Calu3 (cell line): ENCODE measurements at regions not wholly inside any gene's neighbourhood (a gene's known extent, or its start where the extent isn't known, plus 50 kb on each side); places are given as distances from the start of the nearest gene placed in this dataset.
"Not testable (repeated sequence)": the region's sequence is repeated elsewhere in the genome, so short reads cannot be mapped to it uniquely, and the experiment has no call there.

Experiments used
- BruUV-seq: library from RNA; stranded (reverse); fragments of 400-500 nt; replicated peaks from 2 replicates; lab custom pipeline; 2021; lab: Mats Ljungman, UMichigan
- CTCF ChIA-PET: fragments of 300-600 bp; sonication (Branson Sonifier 250); formaldehyde crosslinking; loops from one replicate; lab custom pipeline; 2022; ENCODE audit warnings: antibody characterized with exemption; lab: Charles Lee
- DNase-seq: peaks from one replicate; pipeline ENCODE4 v3.0.0; 2022
- H3K27ac Mint-ChIP-seq: one replicate; pipeline ENCODE4 v1.8.0; 2022; ENCODE audit warnings: mixed read lengths; ENCODE audit not compliant: unreplicated experiment
- H3K27me3 Mint-ChIP-seq: one replicate; pipeline ENCODE4 v1.8.0; 2022; ENCODE audit warnings: mixed read lengths; ENCODE audit not compliant: unreplicated experiment
- H3K36me3 Mint-ChIP-seq: one replicate; pipeline ENCODE4 v1.8.0; 2022; ENCODE audit warnings: mild to moderate bottlenecking, moderate library complexity, mixed read lengths; ENCODE audit not compliant: insufficient read depth, unreplicated experiment
- H3K4me1 Mint-ChIP-seq: one replicate; pipeline ENCODE4 v1.8.0; 2022; ENCODE audit warnings: mild to moderate bottlenecking, low read depth, mixed read lengths; ENCODE audit not compliant: unreplicated experiment
- H3K4me3 Mint-ChIP-seq: one replicate; pipeline ENCODE4 v1.8.0; 2022; ENCODE audit warnings: mild to moderate bottlenecking, low read depth, moderate library complexity, mixed read lengths; ENCODE audit not compliant: unreplicated experiment
- H3K9me3 Mint-ChIP-seq: one replicate; pipeline ENCODE4 v1.8.0; 2022; ENCODE audit warnings: low read depth, mixed read lengths; ENCODE audit not compliant: unreplicated experiment
- intact Hi-C: fragments of 100-400 bp; cut with micrococcal nuclease; formaldehyde crosslinking; loops from one replicate; pipeline ENCODE4 v1.10.0; 2022; ENCODE audit not compliant: unreplicated experiment
- TF ChIP-seq, protein P1 (sequence below): fragments of 200-600 bp; IDR thresholded peaks from one replicate; pipeline ENCODE4 v1.8.0; 2022; ENCODE audit warnings: antibody characterized with exemption; ENCODE audit not compliant: unreplicated experiment

DNA sequence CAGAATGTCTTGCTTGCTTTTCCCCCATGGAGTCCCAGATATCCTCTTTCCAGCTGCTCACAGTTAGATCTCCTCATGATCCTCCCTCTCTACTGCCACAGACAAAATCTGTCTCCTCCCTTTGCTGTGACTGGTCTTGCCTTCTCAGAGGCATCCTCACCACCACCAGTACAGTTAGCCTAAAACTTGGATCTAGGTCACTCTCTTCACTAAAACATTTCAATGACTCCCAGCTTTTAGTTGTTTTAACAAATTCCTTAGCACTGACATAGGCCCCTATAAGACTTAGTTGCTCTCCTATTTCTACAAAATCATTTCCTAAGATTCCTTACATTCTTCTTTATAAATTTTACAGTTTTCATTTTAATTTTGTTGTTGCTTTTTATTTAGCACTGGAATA lies 734.2 kb upstream of the CHAC2 start:
- no peaks in the 10 kb centered on the region for H3K9me3 Mint-ChIP-seq
- intact Hi-C loops: no loop called here
- H3K4me1 Mint-ChIP-seq: peaks cover under 1% of the 10 kb centered on the region
- CTCF ChIA-PET: no interaction called here
- DNase-seq: no peak
- H3K36me3 Mint-ChIP-seq: no peaks in the 10 kb centered on the region
- H3K27ac Mint-ChIP-seq: no peak overlapping the region
- no peak overlapping the region for H3K4me3 Mint-ChIP-seq
- TF ChIP-seq, protein P1, sequence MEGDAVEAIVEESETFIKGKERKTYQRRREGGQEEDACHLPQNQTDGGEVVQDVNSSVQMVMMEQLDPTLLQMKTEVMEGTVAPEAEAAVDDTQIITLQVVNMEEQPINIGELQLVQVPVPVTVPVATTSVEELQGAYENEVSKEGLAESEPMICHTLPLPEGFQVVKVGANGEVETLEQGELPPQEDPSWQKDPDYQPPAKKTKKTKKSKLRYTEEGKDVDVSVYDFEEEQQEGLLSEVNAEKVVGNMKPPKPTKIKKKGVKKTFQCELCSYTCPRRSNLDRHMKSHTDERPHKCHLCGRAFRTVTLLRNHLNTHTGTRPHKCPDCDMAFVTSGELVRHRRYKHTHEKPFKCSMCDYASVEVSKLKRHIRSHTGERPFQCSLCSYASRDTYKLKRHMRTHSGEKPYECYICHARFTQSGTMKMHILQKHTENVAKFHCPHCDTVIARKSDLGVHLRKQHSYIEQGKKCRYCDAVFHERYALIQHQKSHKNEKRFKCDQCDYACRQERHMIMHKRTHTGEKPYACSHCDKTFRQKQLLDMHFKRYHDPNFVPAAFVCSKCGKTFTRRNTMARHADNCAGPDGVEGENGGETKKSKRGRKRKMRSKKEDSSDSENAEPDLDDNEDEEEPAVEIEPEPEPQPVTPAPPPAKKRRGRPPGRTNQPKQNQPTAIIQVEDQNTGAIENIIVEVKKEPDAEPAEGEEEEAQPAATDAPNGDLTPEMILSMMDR: no peak
- BruUV-seq: no TSS peak
- no peaks in the 10 kb centered on the region for H3K27me3 Mint-ChIP-seq

DNA sequence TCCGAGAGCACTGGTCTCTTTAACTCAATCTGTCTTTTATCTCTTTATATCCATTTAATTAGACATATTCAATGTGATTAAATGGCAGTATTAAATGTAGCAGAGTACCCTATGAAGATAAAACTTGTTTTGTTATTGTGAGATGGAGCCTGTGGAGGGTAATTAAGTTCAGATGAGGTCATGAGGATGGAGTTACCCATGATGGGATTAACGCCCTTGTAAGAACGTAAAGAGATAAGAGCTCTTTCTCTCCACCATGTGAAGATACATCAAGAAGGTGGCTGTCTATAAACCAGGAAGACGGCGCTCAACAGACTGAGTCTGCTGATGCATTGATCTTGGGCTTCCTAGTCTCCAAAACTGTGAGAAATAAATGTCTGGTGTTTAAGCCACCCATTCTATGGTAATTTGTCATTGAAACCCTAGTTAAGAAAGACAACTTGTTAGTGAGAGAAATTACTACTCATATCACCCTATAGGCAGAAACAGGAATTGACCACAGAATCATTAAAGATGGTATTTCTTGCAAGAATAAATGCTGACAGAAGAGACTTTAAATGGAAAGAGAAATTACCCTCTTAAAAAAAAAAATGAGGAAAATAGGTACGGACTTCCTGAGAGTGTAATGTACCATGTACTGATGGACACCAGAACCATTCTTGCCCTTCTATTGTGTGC lies 738.7 kb upstream of the CHAC2 start:
- BruUV-seq: no TSS peak
- Mint-ChIP-seq H3K27me3 (no peaks in the 10 kb centered on the region), H3K36me3 (no peaks in the 10 kb centered on the region), H3K4me3 (no peak overlapping the region), H3K4me1 (peaks cover 8% of the 10 kb centered on the region), H3K9me3 (peaks cover 3% of the 10 kb centered on the region), H3K27ac (no peak overlapping the region)
- TF ChIP-seq, protein P1: no peak
- CTCF ChIA-PET: no interaction called here
- DNase-seq: no peak
- intact Hi-C loops: no loop called here

DNA sequence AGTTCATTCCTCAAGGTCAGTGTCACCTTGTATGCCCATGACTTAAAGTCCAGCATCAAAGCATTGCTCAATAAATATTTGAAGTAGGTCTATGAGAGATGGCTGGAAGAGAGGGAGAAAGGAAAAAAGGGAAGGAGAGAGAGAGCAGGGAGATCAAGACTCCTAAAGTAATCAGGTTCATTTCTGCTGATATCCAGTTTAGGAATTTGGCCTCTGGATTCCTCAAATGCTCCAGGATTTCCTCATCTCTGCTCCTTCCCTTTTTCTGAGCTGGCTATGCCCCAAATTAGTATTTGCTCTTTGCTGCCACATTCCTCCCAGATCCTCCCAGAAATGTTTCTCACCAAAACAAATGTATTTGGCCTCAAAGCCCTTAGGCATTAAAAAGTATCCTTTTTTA lies 739.4 kb upstream of the CHAC2 start:
- Mint-ChIP-seq H3K4me3 (no peak overlapping the region), H3K36me3 (no peaks in the 10 kb centered on the region), H3K9me3 (peaks cover 8% of the 10 kb centered on the region), H3K27ac (no peak overlapping the region), H3K4me1 (peaks cover 8% of the 10 kb centered on the region), H3K27me3 (no peaks in the 10 kb centered on the region)
- TF ChIP-seq, protein P1: no peak
- no TSS peak for BruUV-seq
- intact Hi-C loops: no loop called here
- DNase-seq: no peak
- CTCF ChIA-PET: no interaction called here

DNA sequence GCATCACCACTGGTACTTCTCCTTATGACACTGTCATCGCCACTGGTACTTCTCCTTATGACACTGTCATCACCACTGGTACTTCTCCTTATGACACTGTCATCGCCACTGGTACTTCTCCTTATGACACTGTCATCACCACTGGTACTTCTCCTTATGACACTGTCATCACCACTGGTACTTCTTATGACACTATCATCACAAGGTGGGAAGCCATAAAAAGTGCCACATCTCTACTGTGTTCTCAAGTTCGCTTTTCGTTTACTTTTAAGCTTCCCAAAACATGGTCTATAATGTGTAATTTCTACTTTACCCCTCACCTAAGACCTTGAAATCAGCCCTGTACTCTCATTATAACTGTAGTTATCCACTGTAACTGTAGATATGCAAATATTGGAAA lies 745.4 kb upstream of the CHAC2 start:
- H3K4me1 Mint-ChIP-seq, intact Hi-C loops, H3K27ac Mint-ChIP-seq, DNase-seq, BruUV-seq, H3K9me3 Mint-ChIP-seq, H3K27me3 Mint-ChIP-seq, CTCF ChIA-PET, H3K36me3 Mint-ChIP-seq, H3K4me3 Mint-ChIP-seq: not testable (repeated sequence)

DNA sequence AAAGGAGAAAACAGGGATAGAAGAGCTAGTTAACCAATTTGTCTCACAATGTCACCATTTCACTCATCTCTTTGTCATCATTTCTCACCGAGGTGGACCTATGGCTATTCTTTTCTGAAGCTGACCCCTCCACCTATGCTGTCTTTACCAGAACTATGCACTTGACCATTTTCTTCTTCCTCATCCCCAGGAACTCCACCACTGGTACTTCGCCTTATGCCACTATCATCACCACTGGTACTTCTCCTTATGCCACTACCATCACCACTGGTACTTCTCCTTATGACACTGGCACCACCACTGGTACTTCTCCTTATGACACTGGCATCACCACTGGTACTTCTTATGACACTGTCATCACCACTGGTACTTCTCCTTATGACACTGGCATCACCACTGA lies 745.8 kb upstream of the CHAC2 start:
- Mint-ChIP-seq H3K4me1 (no peaks in the 10 kb centered on the region), H3K36me3 (no peaks in the 10 kb centered on the region), H3K27ac (no peak overlapping the region), H3K4me3 (no peak overlapping the region), H3K27me3 (no peaks in the 10 kb centered on the region), H3K9me3 (peaks cover 6% of the 10 kb centered on the region)
- TF ChIP-seq, protein P1: no peak
- DNase-seq: no peak
- intact Hi-C loops: no loop called here
- CTCF ChIA-PET: no interaction called here
- BruUV-seq: no TSS peak
